Body of pancreas (tissue), 4 donors: ENCODE measurements at regions not wholly inside any gene's neighbourhood (a gene's known extent, or its start where the extent isn't known, plus 50 kb on each side); places are given as distances from the start of the nearest gene placed in this dataset.

ENCODE experiments used
- CTCF ChIP-seq, 7 experiments: fragments of 450-650 bp in 4 of 7; fragments of 200-600 bp in 3 of 7; sonication (generic) in 3 of 7; IDR thresholded peaks; one replicate each; pipeline ENCODE4 v1.5.1; 2016 to 2019; ENCODE audit warnings: antibody characterized with exemption in 7 of 7
- POLR2A ChIP-seq, 3 donors: fragments of 450-650 bp; IDR thresholded peaks; one replicate each; pipeline ENCODE4 v1.6.1; 2016; ENCODE audit warnings: antibody characterized with exemption in 3 of 3, mild to moderate bottlenecking in 2 of 3

- no peak for TF ChIP-seq CTCF (IDR thresholded peaks at IDR 0.05)
- TF ChIP-seq POLR2A (IDR thresholded peaks at IDR 0.05) = no peak
These were observed 567.6 kb upstream of the RGMB start for GRCh38 chr5:98205691-98206461.
